Tibial artery (tissue), 4 donors: ENCODE measurements at regions not wholly inside any gene's neighbourhood (a gene's known extent, or its start where the extent isn't known, plus 50 kb on each side); places are given as distances from the start of the nearest gene placed in this dataset.

ENCODE experiments used
- DNase-seq, 2 donors: peaks; one replicate each; pipeline ENCODE4 v3.0.0-alpha.2; 2019
- H3K27ac ChIP-seq, 2 donors: fragments of 200-600 bp; sonication (generic) in 1 of 2; 1 replicate in 1 of 2; 2 replicates in 1 of 2; pipeline ENCODE4 v1.5.1; 2018 to 2019; ENCODE audit warnings: mild to moderate bottlenecking in 1 of 2
- H3K27me3 ChIP-seq, 2 donors: fragments of 200-600 bp; sonication (generic) in 1 of 2; one replicate each; pipeline versions ENCODE4 v1.5.1 to v1.6.0; 2016 to 2019
- H3K36me3 ChIP-seq, 3 donors: fragments of 200-600 bp; sonication (generic) in 2 of 3; one replicate each; pipeline ENCODE4 v1.5.1; 2016 to 2019; ENCODE audit warnings: mild to moderate bottlenecking in 2 of 3
- H3K4me1 ChIP-seq, 4 donors: fragments of 200-600 bp; sonication (generic) in 2 of 4; 1 replicate in 3 of 4; 2 replicates in 1 of 4; pipeline ENCODE4 v1.5.1; 2016 to 2019
- H3K4me3 ChIP-seq, 2 donors: fragments of 200-600 bp; sonication (generic) in 1 of 2; 1 replicate in 1 of 2; 2 replicates in 1 of 2; pipeline ENCODE4 v1.5.1; 2018 to 2019; ENCODE audit warnings: mild to moderate bottlenecking in 2 of 2
- H3K9me3 ChIP-seq, 3 donors: fragments of 200-600 bp; sonication (generic) in 1 of 3; one replicate each; pipeline ENCODE4 v1.5.1; 2016 to 2019
- CTCF ChIP-seq, 2 experiments: fragments of 200-600 bp in 1 of 2; fragments of 450-650 bp in 1 of 2; IDR thresholded peaks; one replicate each; pipeline ENCODE4 v1.5.1; 2017 to 2019; ENCODE audit warnings: antibody characterized with exemption in 2 of 2, mild to moderate bottlenecking in 1 of 2, moderate library complexity in 1 of 2
- intact Hi-C: fragments of 100-400 bp; cut with DNase I; formaldehyde crosslinking; loops from one replicate; pipeline ENCODE4 v1.15.0; 2023; ENCODE audit warnings: low total_unique reads

DNA sequence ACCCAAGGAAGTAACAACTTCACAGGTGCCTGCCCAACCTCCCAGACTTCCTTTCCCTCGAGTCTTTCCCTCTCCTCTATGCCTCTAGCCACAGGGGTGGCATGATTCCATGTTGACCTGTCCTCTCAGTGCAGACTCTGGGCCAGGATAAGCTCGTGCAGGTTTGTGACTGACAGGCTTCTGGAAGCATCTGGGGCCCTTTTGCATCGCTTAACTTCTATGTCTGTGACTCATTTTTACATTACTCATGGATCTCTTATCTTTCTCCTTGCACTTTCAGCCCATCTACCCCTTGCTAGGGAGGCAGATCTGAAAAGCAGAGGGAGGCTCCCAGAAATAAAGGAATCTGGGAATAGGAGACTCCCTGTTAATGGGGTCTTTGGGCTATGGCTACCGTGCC is 98.5 kb upstream of the RIOK3 start:
- no peak for TF ChIP-seq CTCF (IDR thresholded peaks at IDR 0.05)
- no peak for DNase-seq
- H3K27me3 ChIP-seq = no peaks in the 10 kb centered on the region
- intact Hi-C loops = loop anchor here (5.0 to 10.0 kb wide), 2 partner anchors 120 to 222 kb away; no protein-coding TSS in a partner anchor
- H3K9me3 ChIP-seq = no peaks in the 10 kb centered on the region
- no peaks in the 10 kb centered on the region for H3K36me3 ChIP-seq
- peaks cover 0 to 49% (median 35%) of the 10 kb centered on the region in 4 donors for H3K4me1 ChIP-seq
- peak overlapping the region; percentile 72 to 78 for H3K27ac ChIP-seq
- no peak overlapping the region for H3K4me3 ChIP-seq

DNA sequence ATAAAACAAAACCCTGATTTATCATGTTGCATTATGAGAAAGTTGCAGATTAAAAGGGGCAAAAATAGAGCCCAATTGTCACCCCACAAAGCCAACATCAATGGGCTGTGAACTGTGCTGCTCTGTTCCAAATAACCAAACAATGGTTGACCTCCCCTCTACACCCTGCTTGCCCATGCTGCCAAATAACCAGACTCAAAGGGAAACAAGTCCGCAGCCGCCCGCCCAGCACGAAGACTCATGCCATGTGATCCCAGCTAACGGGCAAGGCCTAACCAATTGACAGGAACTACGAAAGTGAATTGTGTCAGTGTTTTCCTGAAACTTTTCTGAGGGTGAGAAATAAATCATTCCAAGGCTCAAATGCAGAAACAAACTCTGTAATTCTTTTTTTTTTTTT is 97.9 kb upstream of the RIOK3 start:
- H3K4me3 ChIP-seq = no peak overlapping the region
- no peak for TF ChIP-seq CTCF (IDR thresholded peaks at IDR 0.05)
- peak; percentile 44 to 74 for DNase-seq
- peak overlapping the region; percentile 72 to 78 for H3K27ac ChIP-seq
- intact Hi-C loops = loop anchor here (5.0 to 10.0 kb wide), 2 partner anchors 120 to 223 kb away; no protein-coding TSS in a partner anchor
- H3K27me3 ChIP-seq = no peaks in the 10 kb centered on the region
- H3K4me1 ChIP-seq = peaks cover 0 to 49% (median 35%) of the 10 kb centered on the region in 4 donors
- H3K9me3 ChIP-seq = no peaks in the 10 kb centered on the region
- no peaks in the 10 kb centered on the region for H3K36me3 ChIP-seq

DNA sequence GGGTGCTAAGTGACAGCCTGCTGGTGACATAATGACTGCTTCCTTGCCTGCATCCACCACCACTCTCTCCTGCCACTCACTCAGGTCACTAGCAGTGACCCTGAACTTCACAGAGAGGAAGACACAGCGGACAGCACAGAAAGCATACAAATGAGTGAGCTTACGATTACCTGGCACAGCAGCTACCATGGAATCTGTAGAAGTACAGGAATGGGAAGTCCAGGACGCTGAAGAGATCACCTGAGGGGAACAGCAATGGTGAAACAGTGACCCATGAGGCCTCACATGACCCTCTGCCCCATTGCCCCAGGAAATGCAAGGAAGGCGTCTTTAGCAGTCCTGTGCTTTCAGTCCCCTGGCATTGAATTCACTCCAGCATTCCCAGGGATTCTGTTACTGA is 96.7 kb upstream of the RIOK3 start:
- H3K9me3 ChIP-seq = no peaks in the 10 kb centered on the region
- H3K4me3 ChIP-seq = no peak overlapping the region
- H3K4me1 ChIP-seq = peaks cover 0 to 49% (median 35%) of the 10 kb centered on the region in 4 donors
- no peaks in the 10 kb centered on the region for H3K36me3 ChIP-seq
- intact Hi-C loops = loop anchor here (5.0 to 10.0 kb wide), 2 partner anchors 122 to 224 kb away; no protein-coding TSS in a partner anchor
- no peaks in the 10 kb centered on the region for H3K27me3 ChIP-seq
- TF ChIP-seq CTCF (IDR thresholded peaks at IDR 0.05) = no peak
- DNase-seq = no peak
- peak overlapping the region; percentile 72 to 78 for H3K27ac ChIP-seq

- TF ChIP-seq CTCF (IDR thresholded peaks at IDR 0.05) = no peak
- intact Hi-C loops = loop anchor here (5.0 to 10.0 kb wide), 2 partner anchors 122 to 225 kb away; no protein-coding TSS in a partner anchor
- Histone ChIP-seq H3K4me1 (peaks cover 0 to 49% (median 35%) of the 10 kb centered on the region in 4 donors), H3K4me3 (no peak overlapping the region), H3K27ac (peak overlapping the region; percentile 72 to 78), H3K9me3 (no peaks in the 10 kb centered on the region), H3K27me3 (no peaks in the 10 kb centered on the region), H3K36me3 (no peaks in the 10 kb centered on the region)
- DNase-seq = no peak
Measured at GRCh38 chr18:23356915-23357601, 96.0 kb upstream of the RIOK3 start.

- intact Hi-C loops = loop anchor here (5.0 to 10.0 kb wide), 2 partner anchors 123 to 226 kb away; no protein-coding TSS in a partner anchor
- Histone ChIP-seq H3K36me3 (no peaks in the 10 kb centered on the region), H3K27ac (peak overlapping the region; percentile 72 to 78), H3K9me3 (no peaks in the 10 kb centered on the region), H3K4me3 (peak overlapping the region; percentile 13 to 31), H3K27me3 (no peaks in the 10 kb centered on the region), H3K4me1 (peaks cover 0 to 49% (median 33%) of the 10 kb centered on the region in 4 donors)
- no peak for TF ChIP-seq CTCF (IDR thresholded peaks at IDR 0.05)
- DNase-seq = peak; percentile 81 to 83
Measured at GRCh38 chr18:23357996-23358594, 95.0 kb upstream of the RIOK3 start.
